ENCODE measurements at regions not wholly inside any gene's neighbourhood (a gene's known extent, or its start where the extent isn't known, plus 50 kb on each side); places are given as distances from the start of the nearest gene placed in this dataset.

DNA sequence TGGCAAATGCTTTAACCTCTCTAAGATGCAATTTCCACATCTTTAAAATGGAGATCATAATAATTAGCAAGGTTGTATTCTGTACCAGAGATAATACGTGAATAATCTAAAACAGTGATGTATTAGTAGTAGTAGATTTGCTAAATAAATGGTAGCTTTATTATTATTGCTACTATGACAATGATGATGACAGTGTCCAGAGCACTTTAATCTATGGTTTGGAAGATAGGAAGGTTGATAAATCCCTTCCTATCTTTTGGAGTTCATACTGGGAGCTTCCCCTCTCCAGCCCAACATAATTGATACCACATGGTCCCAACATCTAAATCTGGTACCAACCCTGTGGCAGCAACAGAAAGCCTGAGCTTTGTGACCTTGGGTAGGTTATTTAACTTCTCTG is 267.8 kb downstream of the FAT3 start:
- no peak for DNase-seq

DNA sequence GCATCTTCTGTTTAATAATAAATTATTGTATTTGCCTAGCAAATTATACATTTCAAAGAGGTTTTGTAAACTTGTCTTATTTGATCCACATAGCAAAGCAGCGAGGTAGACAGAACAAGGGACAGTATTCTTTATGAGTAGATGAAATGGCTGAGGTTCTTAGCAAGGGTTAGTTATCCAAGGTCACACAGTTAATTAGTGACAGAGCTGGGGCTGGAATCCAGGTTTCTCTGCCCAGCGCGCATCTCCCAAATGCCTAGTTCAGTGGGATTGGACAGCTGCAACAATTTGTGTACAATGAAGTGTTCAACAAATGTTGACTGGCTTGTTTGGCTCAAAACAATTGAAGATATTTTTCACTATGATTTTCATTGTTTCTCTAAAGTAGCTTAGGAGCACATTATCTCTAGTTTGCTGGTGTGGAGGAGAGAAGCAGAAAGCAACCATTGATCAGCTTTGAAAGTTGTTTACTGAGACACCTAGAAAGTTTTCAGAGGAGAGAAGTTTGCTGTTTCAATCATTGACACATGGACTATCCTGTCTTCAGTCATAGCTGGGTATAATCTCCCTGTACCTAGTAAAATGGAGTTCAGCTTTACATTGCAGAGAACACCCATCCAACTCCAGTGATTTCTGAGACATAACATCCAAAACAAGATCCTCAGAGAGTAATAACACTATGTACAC is 270.6 kb downstream of the FAT3 start:
- no peak for DNase-seq

- DNase-seq = no peak
Measured at GRCh38 chr11:92500453-92500852, 275.8 kb downstream of the FAT3 start.

DNA sequence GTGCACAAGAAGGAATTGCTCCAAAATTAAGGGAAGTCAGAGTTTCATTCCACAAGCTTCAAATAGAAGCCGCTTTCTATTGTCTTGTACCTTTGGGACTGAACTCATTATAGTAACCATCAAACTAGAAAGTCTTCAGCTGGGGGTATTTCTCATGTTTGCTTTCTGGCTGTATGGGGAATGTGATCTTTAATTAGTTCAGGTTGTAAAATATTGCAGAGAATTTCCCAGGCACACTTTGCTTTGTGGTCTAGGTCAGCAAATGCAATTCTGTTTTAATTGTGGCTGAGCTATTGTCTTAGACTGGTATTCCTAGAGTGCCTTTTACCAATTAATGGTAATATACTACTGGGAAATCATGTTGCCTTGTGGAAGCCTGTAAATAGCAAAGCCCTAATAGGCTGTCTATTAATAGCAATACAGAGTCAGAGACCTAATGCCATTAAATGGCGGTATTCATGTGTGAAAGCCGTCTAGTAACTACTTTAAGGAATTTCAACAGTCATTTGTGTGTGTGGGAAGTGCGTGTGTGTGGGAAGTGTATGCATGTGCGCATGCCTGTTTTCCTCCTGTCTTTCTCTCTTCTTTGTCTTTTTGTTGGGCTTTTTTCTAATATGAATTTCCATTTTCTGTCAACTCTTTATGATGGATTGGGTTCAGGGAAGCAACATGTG is 276.6 kb downstream of the FAT3 start:
- DNase-seq = no peak

DNA sequence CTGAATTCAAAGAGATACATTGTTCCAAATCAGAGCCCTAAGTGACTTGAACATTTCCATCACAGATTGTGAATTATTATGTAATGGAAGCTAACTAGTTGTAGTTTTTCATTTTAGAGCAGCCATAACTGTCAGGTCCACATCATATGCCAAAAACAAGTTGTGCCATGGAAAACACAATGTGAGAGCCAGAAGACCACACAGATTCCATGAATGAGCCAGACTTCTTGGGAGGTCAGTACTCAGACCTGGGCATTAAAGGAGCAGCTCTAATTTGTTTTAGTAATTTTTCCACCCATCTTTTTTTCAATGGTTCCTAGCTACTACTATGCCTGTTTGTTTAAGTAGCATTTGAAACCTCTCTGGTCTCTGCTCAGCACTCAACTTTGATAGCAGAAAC is 279.4 kb downstream of the FAT3 start:
- no peak for DNase-seq

GRCh38 chr11:92504534-92504933 is 279.9 kb downstream of the FAT3 start:
- DNase-seq = no peak

GRCh38 chr11:92505689-92506088 is 281.1 kb downstream of the FAT3 start:
- DNase-seq = no peak

- DNase-seq = no peak
Measured at GRCh38 chr11:92506809-92507336, 282.3 kb downstream of the FAT3 start.

GRCh38 chr11:92510591-92510990 is 286.0 kb downstream of the FAT3 start:
- no peak for DNase-seq

DNA sequence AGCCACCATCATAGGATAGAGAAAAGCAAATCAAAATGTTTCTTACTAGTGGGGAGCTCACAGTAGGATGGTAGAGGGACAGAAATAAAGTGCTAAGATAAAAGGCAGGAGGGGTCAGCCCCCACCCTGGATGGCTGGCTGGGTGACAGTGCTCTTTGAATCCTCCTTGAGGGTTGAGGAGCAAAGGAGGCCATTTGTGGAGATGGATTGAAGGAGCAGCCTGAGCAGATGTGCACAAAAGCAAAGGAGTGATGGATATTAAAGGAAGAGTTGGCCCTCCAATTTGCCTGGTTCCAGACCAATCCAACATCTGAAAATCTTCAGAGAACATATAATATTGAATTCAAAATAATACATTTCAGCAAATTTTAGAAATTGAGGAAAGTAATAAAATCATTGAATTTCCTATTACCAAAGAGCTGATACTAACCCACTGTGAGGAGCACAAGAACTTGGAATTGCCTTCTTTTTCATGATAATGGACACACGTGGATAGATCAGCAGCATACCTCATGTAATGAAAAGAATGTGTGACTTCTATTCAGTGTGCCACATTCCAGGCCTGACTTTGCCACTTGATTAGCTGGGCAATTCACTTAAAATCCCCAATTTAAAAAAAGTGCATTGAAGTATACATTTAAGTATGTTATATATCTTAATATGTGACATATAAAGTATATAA is 287.0 kb downstream of the FAT3 start:
- DNase-seq = no peak

- no peak for DNase-seq
Measured at GRCh38 chr11:92512204-92512569, 287.6 kb downstream of the FAT3 start.

- no peak for DNase-seq
Measured at GRCh38 chr11:92523611-92524010, 299.0 kb downstream of the FAT3 start.

DNA sequence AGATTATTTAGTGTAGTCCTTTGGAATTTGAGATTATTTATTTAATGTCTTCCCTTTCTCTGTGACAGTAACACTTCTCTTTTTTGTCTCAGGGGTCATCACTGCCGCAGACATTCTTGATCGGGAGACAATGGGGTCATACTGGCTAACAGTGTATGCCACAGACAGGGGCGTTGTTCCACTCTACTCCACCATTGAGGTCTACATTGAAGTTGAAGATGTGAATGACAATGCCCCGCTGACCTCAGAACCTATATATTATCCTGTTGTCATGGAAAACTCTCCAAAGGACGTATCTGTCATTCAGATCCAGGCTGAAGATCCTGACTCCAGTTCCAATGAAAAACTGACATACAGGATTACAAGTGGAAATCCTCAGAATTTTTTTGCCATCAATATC is 299.9 kb downstream of the FAT3 start:
- no peak for DNase-seq

GRCh38 chr11:92527467-92527866 is 302.8 kb downstream of the FAT3 start:
- DNase-seq = no peak

- DNase-seq = no peak
Measured at GRCh38 chr11:92528001-92528400, 303.4 kb downstream of the FAT3 start.

DNA sequence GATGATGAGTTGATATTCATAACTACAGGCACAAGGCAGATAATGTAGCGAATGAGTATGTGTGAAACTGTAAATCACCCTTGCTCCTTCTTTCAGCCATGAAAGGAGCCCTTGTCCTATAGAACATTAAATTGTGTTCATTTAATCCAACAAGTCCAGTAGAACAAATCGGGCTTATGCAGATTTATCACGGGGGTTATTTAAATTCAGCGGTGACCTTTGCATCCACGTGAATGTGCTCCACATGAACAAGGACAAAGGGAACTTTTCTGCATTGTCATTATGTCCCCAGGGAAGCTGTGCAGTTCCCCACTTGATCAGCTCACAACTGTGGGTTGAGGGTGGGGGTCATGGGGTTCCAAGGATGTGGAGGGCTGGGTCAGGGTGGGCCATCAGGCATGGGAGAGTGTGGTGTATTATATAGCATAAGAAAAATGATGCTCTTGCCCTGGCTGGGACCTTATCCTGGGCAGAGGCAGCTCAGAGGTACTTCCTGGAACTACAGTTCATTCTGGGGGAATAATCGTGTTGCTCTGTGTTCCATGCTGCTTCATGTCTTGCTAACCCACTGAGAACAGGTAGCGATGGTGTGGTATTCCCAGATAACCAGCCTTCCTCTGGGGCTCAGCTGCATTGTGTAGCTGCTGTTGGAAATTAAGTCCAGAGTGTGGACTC is 306.6 kb downstream of the FAT3 start:
- DNase-seq = no peak

DNA sequence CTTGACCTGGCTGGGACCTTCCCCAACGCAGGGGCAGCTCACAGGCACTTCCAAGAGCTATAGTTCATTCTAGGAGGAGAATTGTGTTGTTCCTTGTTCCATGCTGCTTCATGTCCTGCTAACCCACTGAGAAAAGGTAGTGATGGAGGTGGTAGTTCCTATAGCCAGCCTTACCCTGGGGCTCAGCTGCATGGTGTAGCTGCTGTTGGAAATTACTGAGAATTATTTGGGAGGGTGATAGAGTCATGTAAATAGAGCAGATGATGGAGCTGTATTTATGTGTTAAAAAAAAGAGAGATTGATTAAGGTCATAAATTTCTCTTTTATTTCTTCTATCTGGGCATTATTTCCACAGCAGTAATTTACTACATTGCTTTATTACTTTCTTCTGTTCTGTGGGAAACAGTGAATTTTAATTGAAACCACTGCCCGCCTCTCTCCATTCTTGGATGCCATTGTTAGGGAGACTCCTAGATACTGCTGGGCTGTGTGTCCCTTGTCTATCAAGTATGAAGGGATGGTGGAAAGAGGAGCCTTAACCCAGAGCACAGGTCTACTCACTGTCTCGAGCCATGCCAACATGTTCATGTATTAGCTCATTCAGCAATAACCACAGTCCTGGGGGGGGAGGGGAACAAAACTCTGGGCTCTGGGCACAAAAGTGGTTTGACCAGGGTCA is 309.2 kb downstream of the FAT3 start:
- DNase-seq = no peak

- DNase-seq = no peak
Measured at GRCh38 chr11:92536883-92537282, 312.3 kb downstream of the FAT3 start.

GRCh38 chr11:92540096-92540495 is 315.5 kb downstream of the FAT3 start:
- DNase-seq = no peak

DNA sequence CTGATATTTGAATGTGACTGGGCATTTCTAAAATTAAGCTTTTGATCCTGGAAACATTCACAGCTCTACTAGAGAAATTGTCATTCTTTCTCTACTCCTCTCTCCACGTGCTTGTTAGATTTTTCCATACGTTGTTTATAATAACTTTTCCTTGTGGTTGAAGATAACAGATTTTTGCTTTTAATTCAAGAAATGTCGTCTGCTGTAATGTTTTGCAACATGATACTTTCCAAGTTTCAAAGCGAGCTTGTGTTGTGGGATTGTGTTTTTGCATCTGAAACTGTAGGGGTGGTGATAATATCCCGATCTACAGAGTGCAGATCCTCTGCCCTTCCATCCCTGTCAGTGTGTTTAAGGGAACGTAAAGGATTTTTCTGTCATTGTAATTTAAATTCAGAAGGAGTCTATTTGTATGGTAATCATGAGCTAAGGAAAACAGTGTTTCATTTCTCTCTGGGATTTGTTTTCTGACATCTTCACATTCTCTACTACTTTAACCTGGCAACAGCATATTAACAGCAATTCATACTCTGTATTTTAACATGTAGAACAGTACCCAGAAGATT is 321.4 kb downstream of the FAT3 start:
- no peak for DNase-seq

- DNase-seq = no peak
Measured at GRCh38 chr11:92546603-92547002, 322.0 kb downstream of the FAT3 start.

DNA sequence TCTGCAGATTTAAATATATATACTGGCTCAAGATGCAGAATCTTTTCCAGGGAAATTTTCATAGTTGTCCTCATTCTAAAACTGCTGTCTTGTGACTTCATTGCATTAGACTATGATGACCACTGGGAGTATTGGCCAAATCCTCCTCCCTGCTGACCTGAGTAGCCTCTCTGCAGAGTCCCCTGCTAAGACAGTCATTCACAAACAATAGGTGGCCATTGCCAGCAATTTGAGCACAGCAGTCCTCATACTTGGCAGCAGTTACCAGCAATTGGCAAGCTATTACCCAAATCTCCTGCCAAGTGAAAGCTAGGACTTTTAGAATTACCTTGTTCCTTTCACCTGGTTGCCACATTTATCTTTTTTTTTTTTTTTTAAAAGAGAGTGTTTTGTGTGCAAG is 325.8 kb downstream of the FAT3 start:
- no peak for DNase-seq

DNA sequence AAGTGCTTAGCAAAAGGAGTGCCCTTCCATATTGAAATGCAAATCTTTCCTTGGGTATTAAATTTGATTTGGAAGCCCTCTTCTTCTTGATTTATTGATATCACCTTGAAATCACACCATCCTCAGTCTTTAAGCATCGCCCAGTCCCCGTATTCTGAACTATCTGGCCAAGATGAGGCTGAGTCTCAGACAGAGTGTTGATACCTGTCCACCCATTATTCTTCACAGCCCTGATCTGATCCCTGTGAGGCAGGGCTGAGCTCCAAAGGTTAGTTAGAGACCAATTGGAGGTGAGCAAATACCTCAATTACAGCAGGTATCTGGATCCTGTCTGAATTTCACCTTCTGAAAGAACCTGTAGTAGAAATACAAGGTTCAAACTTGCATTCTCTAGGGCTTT is 326.3 kb downstream of the FAT3 start:
- DNase-seq = no peak

Data from stimulated activated CD4-positive, alpha-beta T cell treated with anti-CD3 and anti-CD28 coated beads, Interleukin-2, amount 100 ng/mL, for 48 hours (primary cell).